HepG2 (cell line): ENCODE measurements at regions not wholly inside any gene's neighbourhood (a gene's known extent, or its start where the extent isn't known, plus 50 kb on each side); places are given as distances from the start of the nearest gene placed in this dataset.

Experiments
- FOXP1 ChIP-seq, 2 experiments: fragments of 450-650 bp in 1 of 2; IDR thresholded peaks; 2 replicates each; pipeline ENCODE4 v1.6.1; 2017 to 2018; ENCODE audit warnings: antibody characterized with exemption in 1 of 2
- GATAD2A ChIP-seq: IDR thresholded peaks from 2 replicates; pipeline ENCODE4 v1.6.1; 2016
- NR2F2 ChIP-seq: IDR thresholded peaks from 2 replicates; pipeline ENCODE4 v1.6.1; 2012; ENCODE audit warnings: low read depth, inconsistent platforms, borderline replicate concordance
- SP1 ChIP-seq, 2 experiments: fragments of 450-650 bp in 1 of 2; sonication (generic) in 1 of 2; formaldehyde crosslinking in 1 of 2; IDR thresholded peaks; 2 replicates each; pipeline versions ENCODE4 v1.4.0 to v1.6.1; 2016 to 2020; ENCODE audit warnings: missing genetic modification reagents in 1 of 2
- ZNF101 ChIP-seq: sonication (generic); formaldehyde crosslinking; IDR thresholded peaks from 2 replicates; pipeline ENCODE4 v1.4.0; 2020; ENCODE audit warnings: mild to moderate bottlenecking, low read depth, missing genetic modification reagents, borderline replicate concordance
- ZNF354B ChIP-seq: sonication (generic); formaldehyde crosslinking; IDR thresholded peaks from 2 replicates; pipeline ENCODE4 v1.8.0; 2022; ENCODE audit warnings: mild to moderate bottlenecking, missing genetic modification reagents
- ZNF569 ChIP-seq: sonication (generic); formaldehyde crosslinking; IDR thresholded peaks from 2 replicates; pipeline ENCODE4 v1.5.0; 2020; ENCODE audit warnings: mild to moderate bottlenecking, missing genetic modification reagents, moderate library complexity, borderline replicate concordance
- ZNF644 ChIP-seq: IDR thresholded peaks from 2 replicates; pipeline ENCODE4 v1.6.1; 2016; ENCODE audit warnings: low read depth
- ZNF776 ChIP-seq: sonication (generic); formaldehyde crosslinking; IDR thresholded peaks from 2 replicates; pipeline ENCODE4 v1.4.0; 2020; ENCODE audit warnings: mild to moderate bottlenecking, missing genetic modification reagents
- TF ChIP-seq, protein P1 (sequence below): sonication (generic); formaldehyde crosslinking; IDR thresholded peaks from 2 replicates; pipeline ENCODE4 v1.4.0; 2020; ENCODE audit warnings: mild to moderate bottlenecking, missing genetic modification reagents, borderline replicate concordance
- TF ChIP-seq, protein P2 (sequence below): sonication (generic); formaldehyde crosslinking; IDR thresholded peaks from 2 replicates; pipeline ENCODE4 v1.4.0; 2020; ENCODE audit warnings: missing genetic modification reagents
- TF ChIP-seq, protein P3 (sequence below): sonication (generic); formaldehyde crosslinking; IDR thresholded peaks from 2 replicates; pipeline ENCODE4 v1.5.1; 2020; ENCODE audit warnings: missing genetic modification reagents, mild to moderate bottlenecking, borderline replicate concordance
- TF ChIP-seq, protein P4 (sequence below): IDR thresholded peaks from 2 replicates; pipeline ENCODE4 v1.6.1; 2016

DNA sequence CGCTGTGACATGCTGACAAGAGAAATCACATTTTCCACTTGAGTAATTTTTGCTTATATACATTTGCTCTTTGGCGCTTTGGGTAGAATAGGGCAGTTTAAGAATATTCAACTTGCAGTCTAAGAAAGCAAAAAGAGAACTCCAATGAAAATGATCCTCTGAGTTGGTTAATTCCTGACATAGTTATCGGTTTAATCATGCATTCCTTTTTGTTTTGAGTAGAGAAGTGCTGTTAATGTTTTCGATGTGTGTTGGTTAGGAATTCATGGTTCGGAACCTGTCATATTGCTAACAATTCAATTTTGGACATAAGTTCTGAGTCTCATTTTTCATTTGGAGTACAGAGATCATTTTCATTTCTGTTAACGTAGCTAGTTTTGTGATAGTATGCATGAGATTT lies 700.6 kb upstream of the PITX2 start (continued):
- TF ChIP-seq, protein P1, sequence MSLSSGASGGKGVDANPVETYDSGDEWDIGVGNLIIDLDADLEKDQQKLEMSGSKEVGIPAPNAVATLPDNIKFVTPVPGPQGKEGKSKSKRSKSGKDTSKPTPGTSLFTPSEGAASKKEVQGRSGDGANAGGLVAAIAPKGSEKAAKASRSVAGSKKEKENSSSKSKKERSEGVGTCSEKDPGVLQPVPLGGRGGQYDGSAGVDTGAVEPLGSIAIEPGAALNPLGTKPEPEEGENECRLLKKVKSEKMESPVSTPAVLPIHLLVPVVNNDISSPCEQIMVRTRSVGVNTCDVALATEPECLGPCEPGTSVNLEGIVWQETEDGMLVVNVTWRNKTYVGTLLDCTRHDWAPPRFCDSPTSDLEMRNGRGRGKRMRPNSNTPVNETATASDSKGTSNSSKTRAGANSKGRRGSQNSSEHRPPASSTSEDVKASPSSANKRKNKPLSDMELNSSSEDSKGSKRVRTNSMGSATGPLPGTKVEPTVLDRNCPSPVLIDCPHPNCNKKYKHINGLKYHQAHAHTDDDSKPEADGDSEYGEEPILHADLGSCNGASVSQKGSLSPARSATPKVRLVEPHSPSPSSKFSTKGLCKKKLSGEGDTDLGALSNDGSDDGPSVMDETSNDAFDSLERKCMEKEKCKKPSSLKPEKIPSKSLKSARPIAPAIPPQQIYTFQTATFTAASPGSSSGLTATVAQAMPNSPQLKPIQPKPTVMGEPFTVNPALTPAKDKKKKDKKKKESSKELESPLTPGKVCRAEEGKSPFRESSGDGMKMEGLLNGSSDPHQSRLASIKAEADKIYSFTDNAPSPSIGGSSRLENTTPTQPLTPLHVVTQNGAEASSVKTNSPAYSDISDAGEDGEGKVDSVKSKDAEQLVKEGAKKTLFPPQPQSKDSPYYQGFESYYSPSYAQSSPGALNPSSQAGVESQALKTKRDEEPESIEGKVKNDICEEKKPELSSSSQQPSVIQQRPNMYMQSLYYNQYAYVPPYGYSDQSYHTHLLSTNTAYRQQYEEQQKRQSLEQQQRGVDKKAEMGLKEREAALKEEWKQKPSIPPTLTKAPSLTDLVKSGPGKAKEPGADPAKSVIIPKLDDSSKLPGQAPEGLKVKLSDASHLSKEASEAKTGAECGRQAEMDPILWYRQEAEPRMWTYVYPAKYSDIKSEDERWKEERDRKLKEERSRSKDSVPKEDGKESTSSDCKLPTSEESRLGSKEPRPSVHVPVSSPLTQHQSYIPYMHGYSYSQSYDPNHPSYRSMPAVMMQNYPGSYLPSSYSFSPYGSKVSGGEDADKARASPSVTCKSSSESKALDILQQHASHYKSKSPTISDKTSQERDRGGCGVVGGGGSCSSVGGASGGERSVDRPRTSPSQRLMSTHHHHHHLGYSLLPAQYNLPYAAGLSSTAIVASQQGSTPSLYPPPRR (CRISPR knock-in tag): no peak
- no peak for TF ChIP-seq FOXP1 (IDR thresholded peaks at IDR 0.05)
- no peak for TF ChIP-seq FOXP1 (CRISPR knock-in tag; IDR thresholded peaks at IDR 0.05)
- TF ChIP-seq, protein P2, sequence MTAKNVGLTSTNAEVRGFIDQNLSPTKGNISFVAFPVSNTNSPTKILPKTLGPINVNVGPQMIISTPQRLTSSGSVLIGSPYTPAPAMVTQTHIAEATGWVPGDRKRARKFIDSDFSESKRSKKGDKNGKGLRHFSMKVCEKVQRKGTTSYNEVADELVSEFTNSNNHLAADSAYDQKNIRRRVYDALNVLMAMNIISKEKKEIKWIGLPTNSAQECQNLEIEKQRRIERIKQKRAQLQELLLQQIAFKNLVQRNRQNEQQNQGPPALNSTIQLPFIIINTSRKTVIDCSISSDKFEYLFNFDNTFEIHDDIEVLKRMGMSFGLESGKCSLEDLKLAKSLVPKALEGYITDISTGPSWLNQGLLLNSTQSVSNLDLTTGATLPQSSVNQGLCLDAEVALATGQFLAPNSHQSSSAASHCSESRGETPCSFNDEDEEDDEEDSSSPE (CRISPR knock-in tag): no peak
- no peak for TF ChIP-seq ZNF776
- TF ChIP-seq ZNF569 (CRISPR knock-in tag): no peak
- TF ChIP-seq, protein P3, sequence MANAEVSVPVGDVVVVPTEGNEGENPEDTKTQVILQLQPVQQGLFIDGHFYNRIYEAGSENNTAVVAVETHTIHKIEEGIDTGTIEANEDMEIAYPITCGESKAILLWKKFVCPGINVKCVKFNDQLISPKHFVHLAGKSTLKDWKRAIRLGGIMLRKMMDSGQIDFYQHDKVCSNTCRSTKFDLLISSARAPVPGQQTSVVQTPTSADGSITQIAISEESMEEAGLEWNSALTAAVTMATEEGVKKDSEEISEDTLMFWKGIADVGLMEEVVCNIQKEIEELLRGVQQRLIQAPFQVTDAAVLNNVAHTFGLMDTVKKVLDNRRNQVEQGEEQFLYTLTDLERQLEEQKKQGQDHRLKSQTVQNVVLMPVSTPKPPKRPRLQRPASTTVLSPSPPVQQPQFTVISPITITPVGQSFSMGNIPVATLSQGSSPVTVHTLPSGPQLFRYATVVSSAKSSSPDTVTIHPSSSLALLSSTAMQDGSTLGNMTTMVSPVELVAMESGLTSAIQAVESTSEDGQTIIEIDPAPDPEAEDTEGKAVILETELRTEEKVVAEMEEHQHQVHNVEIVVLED (CRISPR knock-in tag): no peak
- no peak for TF ChIP-seq SP1 (IDR thresholded peaks at IDR 0.05)
- no peak for TF ChIP-seq SP1 (CRISPR knock-in tag; IDR thresholded peaks at IDR 0.05)
- TF ChIP-seq ZNF101 (CRISPR knock-in tag): no peak
- no peak for TF ChIP-seq NR2F2
- TF ChIP-seq ZNF644 (CRISPR knock-in tag): no peak
- TF ChIP-seq ZNF354B (CRISPR knock-in tag): no peak
- TF ChIP-seq GATAD2A: no peak
- TF ChIP-seq, protein P4, sequence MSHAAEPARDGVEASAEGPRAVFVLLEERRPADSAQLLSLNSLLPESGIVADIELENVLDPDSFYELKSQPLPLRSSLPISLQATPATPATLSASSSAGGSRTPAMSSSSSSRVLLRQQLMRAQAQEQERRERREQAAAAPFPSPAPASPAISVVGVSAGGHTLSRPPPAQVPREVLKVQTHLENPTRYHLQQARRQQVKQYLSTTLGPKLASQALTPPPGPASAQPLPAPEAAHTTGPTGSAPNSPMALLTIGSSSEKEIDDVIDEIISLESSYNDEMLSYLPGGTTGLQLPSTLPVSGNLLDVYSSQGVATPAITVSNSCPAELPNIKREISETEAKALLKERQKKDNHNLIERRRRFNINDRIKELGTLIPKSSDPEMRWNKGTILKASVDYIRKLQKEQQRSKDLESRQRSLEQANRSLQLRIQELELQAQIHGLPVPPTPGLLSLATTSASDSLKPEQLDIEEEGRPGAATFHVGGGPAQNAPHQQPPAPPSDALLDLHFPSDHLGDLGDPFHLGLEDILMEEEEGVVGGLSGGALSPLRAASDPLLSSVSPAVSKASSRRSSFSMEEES (CRISPR knock-in tag): no peak
